Stimulated activated CD8-positive, alpha-beta memory T cell treated with anti-CD3 and anti-CD28 coated beads, Interleukin-4, amount 100 ng/mL, for 48 hours (primary cell): ENCODE measurements at regions not wholly inside any gene's neighbourhood (a gene's known extent, or its start where the extent isn't known, plus 50 kb on each side); places are given as distances from the start of the nearest gene placed in this dataset.
"Not testable (repeated sequence)": the region's sequence is repeated elsewhere in the genome, so short reads cannot be mapped to it uniquely, and the experiment has no call there.

Source experiments
- DNase-seq: peaks from one replicate; pipeline ENCODE4 v3.0.0-alpha.2; 2020

DNA sequence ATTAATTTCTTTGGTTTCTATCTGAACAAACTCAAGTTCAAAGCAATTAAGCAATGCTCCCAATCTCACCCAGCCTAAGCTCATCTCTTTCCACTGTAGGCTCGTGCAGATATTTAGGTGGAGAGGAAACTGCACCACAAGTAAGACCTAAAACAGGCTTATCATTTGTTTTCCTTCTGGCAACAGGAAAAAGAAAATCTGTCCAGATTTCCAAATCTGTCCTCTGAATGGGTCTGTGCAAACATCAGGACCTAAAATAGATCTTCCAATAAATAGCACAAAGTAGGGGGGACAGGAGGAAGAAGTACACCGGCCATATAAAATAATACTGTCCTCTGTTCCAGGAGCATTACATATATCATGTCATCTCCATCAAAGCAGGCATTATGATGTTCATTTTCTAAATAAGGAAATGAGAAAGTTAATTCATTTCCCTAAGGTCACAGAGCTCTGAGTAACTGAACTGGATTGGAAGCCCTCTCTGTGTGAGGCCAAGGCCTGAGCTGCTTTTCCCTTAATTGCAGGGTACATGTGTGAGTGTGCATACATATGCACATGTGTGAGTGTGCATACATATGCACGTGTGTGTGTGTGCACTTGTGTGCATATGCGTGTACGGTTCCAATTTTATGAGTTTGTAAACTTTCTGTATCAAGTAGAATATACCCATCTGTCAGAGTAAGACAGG is 92.8 kb upstream of the PARD3 start:
- no peak for DNase-seq

DNA sequence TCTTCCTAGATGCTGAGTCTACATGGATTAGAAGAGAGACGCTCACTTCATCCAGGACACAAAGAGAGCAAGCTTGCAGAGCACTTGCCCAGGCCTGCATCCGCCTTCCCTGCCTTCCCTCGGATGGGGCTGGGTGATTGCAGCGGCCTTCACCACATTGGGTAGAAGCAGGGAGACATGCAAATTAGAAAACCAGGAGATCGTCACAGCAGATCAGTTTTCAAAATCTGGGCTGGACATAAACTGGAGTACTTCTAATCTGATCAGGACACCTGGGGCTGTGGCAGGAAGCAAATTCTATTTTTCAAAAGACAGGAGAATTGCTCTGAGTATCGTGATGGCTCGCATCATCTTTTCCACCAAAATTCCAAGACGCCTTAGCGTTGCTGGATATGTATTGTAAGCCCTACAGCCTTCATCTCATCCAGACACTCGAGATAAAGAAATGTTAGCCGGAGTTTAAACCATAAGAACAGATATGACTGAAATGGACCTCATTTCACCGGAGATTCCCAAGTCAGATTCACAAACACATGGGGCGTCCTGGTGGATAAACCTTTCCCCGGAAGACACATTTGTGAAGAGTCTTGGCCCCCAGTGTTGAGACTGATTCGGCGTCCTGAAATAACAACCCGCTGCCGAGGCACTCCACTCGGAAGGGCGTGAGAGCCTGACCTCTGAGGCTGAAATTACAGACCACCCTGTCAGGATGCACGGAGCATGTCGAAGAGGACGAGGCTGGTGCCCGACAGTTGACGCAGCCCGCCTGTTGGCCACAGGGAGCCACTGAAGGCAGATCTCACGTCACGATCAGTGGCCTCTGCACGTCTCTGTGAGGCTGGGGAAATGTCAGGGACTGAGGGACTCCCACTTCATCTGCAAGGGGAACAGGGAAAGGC is 91.2 kb upstream of the PARD3 start:
- DNase-seq = no peak

DNA sequence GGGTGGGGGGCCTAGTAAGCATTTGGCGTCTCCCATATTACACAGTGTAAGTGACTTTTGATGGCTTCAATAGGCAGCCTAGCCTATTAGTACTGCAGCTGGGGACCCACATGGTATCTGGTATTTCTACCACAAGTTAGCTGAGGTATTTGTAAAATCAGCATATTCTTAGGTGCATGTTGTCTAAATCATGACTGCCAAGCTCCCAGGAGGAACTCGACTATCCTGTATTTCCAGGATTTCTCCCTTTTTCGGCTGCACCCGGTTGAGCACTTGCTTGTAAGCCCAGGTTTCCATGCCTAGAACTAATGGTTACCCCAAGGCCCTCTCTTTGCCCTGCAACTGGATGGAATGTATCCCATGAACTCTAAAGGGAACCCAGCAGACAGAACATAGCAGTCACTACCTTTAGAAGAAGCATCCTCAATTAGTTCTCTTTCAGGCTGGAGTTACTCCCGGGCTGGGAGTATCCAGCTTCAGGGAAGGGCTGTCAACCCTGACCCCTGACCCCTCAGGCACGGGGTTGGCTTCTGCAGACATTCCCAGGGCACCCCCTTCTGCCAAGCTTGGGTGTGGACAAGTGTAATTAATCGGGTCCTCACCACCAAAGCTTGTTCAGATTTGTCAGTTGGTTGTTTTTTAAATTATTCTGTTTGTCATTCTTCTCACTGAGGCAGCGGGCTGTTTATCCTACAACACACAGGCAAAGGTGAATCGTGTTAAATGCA is 90.3 kb upstream of the PARD3 start:
- DNase-seq = no peak

DNA sequence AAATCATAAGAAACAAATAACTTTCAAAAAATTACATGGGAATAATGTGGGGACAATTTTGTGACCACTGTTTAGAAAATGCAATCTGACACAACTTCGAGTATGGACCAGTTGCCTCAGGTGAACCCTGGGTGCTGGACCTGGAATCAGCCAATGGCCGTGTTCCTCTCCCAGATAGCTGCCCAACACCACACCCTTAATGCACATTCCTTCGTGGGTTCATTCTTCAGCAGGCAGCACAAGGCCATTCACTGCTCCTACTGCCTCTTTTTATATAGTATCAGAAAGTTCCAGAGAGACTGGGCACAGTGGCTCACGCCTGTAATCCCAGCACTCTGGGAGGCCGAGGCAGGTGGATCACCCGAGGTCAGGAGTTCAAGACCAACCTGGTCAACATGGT is 89.1 kb upstream of the PARD3 start:
- no peak for DNase-seq

DNA sequence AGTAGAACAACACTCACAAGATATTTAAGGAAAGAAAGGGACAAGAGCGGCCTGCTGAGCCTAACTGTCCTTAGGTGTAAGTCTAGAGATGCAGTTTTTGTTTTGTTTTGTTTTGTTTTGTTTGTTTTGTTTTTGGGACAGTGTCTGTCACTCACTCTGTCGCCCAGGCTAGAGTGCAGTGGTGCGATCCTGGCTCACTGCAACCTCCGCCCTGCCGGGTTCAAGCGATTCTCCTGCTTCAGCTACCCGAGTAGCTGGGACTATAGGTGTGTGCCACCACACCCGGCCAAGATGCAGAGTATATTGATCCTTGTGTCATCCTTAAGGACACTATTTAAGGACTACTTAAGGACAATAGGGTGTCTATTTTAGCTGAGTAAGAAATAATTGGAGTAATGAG is 84.1 kb upstream of the PARD3 start:
- DNase-seq = no peak

DNA sequence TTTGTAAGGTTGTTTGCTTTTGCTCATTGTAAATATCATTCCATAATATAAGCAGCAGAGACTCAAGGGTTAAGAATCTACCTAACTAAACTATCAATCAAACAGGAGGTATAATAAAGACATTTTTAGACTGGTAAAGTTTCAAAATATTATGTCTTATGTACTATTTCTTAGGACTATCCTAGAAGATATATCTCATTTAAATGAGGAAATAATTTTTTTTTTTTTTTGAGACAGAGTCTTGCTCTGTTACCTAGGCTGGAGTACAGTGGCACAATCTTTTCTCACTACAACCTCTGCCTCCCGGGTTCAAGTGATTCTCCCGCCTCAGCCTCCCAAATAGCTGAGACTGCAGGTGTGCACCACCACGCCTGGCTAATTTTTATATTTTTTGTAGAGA is 80.9 kb upstream of the PARD3 start:
- no peak for DNase-seq

DNA sequence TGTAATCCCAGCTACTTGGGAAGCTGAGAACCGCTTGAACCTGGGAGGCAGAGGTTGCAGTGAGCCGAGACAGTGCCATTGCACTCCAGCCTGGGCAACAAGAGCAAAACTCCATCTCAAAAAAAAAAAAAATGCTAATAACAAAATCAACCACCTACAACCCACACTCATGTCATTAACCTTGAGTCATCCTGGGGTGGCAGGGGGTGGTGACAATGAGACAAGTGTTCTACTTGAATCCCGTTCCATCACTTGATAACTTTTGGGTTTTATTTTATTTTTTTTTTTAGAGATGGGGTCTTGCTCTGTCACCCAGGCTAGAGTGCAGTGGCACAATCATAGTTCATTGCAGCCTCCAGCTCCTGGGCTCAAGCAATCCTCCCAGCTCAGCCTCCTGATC is 80.0 kb upstream of the PARD3 start:
- not testable (repeated sequence) for DNase-seq

DNA sequence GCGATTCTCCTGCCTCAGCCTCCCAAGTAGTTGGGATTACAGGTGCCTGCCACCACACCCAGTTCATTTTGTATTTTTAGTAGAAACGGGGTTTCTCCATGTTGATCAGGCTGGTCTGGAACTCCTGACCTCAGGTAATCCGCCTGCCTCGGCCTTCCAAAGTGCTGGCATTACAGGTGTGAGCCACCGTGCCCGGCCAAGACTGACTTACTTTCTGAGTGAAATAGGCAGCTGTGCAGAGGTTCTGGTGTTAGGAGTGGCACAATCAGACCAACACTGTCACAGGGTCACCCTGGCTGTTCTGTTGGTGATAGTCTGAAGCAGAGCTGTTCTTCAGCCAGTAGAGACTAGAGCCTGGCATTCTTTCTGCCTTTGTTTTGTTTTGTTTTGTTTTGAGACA is 77.4 kb upstream of the PARD3 start:
- DNase-seq = not testable (repeated sequence)

DNA sequence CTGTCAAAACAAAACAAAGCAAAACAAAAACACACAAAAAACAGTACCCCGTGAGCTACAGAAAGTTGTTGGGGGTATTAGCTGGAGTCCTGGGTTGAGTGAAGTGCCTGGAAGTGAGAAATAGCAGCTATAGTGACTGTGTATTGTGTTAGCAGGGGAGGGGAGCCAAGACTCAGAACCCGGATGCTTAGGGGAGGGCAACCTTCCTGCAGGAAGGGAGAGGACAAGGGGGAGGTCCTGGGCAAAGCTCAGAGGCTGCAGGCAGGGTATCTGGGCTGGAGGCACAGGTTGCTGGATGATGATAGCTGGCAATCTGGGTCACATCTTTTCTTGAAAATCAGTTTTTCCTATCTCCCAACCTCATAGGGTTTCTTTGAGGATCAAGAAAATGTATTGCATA is 75.8 kb upstream of the PARD3 start:
- no peak for DNase-seq

DNA sequence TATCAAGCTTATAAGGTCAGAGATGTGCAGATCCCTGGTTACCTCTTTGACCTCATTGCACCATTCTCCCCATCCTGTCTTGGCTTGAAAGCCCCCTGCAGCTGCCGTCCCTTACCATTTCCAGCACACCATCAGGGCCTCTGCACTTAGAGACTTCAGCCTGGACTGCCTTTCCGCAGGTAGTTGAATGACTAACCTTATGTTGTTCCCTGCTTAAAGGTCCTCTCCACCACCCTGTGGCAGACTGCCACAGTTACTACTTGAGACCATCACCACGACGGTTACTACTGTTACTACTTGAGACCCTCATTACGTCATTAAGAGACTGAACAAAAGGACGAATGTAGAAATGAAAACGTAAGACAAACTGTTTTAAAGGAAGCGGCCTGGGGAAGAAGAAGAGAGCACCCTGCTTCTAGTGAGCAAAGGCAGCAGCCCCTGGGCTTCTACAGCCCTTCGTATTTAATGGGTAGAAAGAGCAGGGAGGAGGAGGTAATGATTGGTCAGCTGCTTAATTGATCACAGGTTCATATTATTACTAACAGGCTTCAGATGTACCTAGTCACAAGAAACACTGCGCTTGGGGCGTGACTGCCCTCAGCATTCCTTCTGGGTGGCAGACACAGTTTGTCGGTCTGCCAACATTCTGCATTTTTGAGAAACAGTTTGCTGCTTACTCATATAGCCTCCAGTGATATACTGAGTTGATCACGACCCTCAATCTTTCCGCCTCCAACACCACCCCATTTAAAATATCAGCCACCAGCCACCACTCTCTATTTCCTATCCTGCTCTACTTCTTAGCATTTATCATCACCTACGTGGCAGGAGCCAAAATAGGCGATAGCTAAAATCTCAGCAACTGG is 74.1 kb upstream of the PARD3 start:
- DNase-seq = no peak

DNA sequence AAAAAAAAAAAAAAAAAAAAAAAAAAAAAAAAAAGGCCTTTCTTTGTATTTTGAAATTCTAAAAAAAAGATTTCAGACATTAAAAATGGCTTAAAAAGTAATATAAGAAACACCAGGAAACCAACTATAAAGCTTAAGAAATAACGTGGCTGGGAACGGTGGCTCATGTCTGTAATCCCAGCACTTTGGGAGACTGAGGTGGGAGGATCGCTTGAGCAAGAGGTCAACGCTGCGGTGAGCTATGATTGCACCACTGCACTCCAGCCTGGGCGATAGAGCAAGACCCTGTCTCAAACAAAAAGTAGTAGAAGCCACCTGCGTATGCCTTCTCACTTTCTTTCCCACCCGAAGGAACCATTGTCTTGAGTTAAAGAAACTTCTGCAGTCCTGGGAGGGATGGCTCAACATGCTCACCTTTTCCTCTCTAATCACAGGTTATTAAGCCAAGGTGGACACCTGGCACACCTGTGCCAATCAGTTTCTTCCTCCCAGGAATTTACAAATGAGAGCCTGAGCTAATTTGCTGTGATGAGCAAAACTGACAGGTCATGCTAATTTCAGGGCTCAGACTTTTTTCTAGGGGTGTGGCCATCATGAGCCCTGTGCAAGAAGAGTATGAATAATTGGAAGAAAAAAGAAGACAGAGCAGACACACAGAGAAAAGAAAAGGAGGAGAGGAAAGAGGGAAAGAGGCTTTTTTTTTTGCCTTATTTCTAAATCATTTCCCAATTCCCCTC is 72.0 kb upstream of the PARD3 start:
- no peak for DNase-seq

DNA sequence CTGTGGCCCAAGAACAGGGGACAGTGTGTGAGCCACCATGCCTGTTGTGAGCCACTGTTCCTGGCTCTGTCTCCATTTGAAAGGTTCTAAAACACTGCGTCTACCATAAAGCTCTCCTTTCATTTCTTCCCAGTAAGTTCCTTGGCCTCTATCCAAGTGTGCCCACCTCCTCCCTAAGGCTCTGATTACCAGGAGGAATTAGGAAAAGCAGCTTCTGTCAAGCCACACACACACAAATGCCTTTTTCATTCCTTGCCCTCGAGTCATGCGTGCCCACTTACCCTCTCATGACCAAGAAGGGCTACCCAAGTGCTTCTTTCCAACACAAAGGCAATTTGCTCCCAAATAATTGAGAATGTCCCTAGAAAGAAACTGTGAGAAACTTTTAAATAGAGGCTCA is 70.8 kb upstream of the PARD3 start:
- DNase-seq = no peak

DNA sequence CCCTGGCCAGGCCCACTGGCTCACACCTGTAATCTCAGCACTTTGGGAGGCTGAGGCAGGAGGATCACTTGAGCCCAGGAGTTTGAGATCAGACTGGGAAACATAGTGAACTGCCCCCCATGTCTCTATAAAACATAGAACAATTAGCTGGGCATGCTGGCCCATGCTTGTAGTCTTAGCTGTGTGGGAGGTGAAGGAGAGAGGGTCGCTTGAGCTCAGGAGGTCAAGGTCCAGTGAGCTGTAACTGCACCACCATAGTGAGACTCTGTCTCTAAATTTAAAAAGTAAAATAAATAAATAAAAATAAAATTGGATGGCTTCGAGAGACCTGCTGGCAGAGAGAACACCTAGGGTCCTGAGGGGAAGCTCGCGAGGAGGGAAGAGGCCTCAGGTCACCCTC is 69.9 kb upstream of the PARD3 start:
- DNase-seq = no peak

DNA sequence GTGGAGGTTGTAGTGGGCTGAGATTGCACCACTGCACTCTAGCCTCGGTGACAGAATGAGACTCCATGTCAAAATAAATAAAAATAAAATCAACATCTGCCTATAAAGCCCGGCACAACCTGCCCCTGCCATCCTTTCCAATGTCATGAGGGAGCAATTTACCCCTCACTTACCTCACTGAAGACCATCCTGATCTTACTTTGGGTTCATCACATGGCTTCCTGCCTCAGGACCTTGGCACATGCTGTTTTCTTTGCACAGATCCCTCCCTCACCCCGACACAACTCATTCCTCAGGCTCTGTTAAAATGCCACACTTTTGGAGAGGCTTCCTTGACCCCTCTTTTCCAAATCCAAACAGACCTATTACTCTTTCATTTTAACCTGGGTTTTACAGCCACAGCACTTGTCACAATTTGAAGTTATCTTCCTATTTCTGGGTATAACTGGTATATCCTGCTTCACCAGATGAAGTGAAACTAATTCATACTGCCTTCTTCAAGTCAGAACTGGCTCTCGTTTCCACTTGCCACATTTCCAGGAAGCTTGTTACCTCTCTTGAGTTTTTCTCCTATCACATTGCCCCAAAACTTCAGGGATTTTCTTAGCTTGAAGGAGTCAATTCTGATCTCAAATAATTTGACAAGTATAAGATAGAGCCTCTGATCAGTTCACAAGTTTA is 69.3 kb upstream of the PARD3 start:
- DNase-seq = no peak

DNA sequence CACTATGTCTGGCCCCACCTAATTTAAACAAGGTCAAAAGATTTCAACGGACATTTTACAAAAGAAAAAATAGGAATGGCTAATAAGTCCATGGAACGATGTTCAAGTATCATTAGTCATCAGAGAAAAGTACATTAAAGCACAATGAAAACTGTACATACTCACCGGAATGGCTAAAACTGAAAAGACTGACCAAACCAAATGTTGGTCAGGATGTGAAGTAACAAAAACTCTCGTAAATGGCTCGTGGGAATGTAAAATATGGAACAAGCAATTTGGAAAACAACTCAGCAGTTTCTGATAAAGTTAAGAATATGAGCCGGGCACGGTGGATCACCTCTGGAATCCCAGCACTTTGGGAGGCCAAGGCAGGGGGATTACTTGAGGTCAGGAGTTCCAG is 65.7 kb upstream of the PARD3 start:
- DNase-seq = no peak

DNA sequence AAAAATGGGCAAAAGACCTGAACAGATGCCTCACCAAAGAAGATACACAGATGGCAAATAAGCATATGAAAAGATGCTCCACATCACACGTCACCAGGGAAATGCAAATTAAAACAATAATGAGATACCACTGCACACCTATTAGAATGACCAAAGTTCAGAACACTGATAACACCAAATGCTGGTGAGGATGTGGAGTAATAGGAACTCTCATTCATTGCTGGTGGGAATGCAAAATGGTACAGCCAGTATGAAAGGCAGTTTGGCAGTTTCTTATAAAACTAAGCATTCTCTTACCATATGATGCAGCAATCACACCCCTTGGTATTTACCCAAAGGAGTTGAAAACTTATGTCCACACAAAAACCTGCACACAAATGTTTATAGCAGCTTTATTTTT is 63.6 kb upstream of the PARD3 start:
- DNase-seq = not testable (repeated sequence)

DNA sequence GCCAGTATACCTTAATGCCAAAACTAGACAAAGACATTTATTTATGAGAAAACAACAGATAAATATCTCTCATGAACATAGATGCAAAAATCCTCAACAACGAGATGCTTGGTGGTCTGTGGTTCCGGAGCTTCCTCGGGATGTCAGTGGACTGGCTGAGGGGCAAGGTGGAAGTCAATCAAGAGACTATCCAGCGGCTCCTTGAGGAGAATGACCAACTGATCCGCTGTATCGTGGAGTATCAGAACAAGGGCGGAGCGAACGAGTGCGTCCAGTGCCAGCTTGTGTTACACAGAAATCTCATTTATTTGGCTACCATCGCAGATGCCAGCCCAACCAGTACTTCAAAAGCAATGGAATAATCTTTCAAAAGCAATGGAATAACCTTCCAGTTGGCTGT is 60.0 kb upstream of the PARD3 start:
- DNase-seq = no peak

DNA sequence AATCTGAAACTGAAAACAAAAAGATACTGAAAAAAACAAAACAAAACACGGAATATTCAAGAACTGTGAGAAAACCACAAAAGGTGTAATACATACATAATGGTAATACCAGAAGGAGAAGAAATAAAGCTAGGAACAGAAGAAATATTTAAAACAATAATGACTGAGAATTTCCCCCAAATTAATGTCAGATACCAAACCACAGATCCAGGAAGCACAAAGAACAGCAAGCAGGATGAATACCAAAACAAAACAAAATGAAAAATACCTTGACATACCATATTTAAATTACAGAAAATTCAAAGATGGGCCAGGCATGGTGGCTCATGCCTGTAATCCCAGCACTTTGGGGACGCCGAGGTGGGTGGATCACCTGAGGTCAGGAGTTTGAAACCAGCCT is 57.7 kb upstream of the PARD3 start:
- no peak for DNase-seq

DNA sequence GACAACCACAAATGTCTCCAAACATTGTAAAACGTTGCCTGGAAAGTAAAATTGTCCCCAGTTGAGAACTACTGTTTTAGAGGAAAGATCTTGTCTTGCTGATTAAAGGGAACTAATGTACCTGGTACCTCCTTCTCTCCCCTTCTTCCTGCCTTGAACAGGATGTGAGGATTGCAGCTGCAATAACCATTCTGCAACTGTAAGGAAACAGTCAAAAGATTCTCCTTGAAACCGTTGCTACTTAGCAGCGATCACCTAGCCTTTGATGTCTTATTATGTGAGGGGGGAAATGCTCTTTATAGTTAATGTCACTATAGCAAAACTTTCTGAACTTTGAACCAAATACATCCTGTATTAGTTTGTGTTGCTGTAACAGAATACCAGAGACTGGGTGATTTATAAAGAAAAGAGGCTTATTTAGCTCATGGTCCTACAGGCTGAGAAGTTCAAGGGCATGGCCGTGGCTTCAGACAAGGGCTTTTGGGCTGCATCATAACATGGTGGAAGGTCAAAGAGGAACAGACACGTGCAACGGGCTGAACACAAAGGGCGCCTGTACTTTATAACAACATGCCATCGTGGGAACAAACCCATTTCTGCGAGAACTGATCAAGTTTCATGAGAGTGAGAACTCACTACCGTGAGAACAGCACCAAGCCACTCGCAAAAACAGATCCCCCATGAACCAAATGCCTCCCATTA is 54.2 kb upstream of the PARD3 start:
- no peak for DNase-seq

DNA sequence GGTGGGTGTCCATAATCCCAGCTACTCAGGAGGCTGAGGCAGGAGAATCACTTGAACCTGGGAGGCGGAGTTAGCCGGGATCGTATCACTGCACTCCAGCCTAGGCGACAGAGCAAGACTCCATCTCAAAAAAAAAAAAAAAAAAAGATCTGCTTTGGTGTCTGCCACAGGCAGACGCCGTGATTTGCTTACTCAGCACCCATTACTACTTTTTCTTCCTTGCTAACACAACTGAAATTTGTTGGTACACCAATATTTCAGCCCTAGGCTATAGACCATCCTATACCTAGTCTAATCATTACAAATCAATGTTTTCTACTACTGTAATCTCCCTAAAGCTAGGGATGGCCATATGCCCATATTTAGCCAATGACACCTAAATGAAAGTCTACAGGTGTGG is 53.5 kb upstream of the PARD3 start:
- no peak for DNase-seq

DNA sequence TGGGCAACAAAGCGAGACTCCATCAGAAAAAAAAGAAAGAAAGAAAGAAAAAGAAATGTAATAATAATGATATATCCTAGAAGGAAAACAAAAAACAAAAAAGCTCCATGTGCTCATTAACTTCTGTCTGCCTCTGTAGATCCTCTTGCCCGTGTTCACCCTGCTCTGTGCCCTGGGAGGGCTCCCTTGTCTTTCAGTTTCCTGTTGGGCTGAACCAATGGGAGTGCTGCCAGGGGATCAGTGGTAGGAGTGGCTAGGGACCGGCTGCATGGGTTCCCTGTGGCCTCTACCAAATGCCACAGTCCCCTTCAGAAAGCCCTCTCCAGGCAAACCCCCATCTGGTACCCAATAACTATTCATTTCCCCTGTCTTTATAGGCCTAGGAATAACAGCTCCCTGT is 51.8 kb upstream of the PARD3 start:
- no peak for DNase-seq
